ENCODE measurements at regions not wholly inside any gene's neighbourhood (a gene's known extent, or its start where the extent isn't known, plus 50 kb on each side); places are given as distances from the start of the nearest gene placed in this dataset.

GRCh38 chr13:70835371-70835770 lies 727.1 kb upstream of the KLHL1 start:
- H3K4me3 ChIP-seq (ENCODE audit: low read length): no peak overlapping the region
- TF ChIP-seq CTCF (conservative IDR thresholded peaks at IDR 0.05; ENCODE audit: low read depth, low read length): no peak
- no peak for DNase-seq (ENCODE audit: low read depth)

- no peak for TF ChIP-seq CTCF (conservative IDR thresholded peaks at IDR 0.05; ENCODE audit: low read depth, low read length)
- DNase-seq (ENCODE audit: low read depth): no peak
- no peak overlapping the region for H3K4me3 ChIP-seq (ENCODE audit: low read length)
Measured at GRCh38 chr13:70829748-70830147, 721.5 kb upstream of the KLHL1 start.

- H3K4me3 ChIP-seq (ENCODE audit: low read length): no peak overlapping the region
- TF ChIP-seq CTCF (conservative IDR thresholded peaks at IDR 0.05; ENCODE audit: low read depth, low read length): no peak
- no peak for DNase-seq (ENCODE audit: low read depth)
Measured at GRCh38 chr13:70817576-70817975, 709.3 kb upstream of the KLHL1 start.

GRCh38 chr13:70816853-70817252 lies 708.6 kb upstream of the KLHL1 start:
- no peak for TF ChIP-seq CTCF (conservative IDR thresholded peaks at IDR 0.05; ENCODE audit: low read depth, low read length)
- no peak for DNase-seq (ENCODE audit: low read depth)
- H3K4me3 ChIP-seq (ENCODE audit: low read length): no peak overlapping the region

GRCh38 chr13:70814684-70815083 lies 706.4 kb upstream of the KLHL1 start:
- TF ChIP-seq CTCF (conservative IDR thresholded peaks at IDR 0.05; ENCODE audit: low read depth, low read length): no peak
- no peak overlapping the region for H3K4me3 ChIP-seq (ENCODE audit: low read length)
- DNase-seq (ENCODE audit: low read depth): no peak

- peak; percentile 97 for DNase-seq (ENCODE audit: low read depth)
- no peak overlapping the region for H3K4me3 ChIP-seq (ENCODE audit: low read length)
- no peak for TF ChIP-seq CTCF (conservative IDR thresholded peaks at IDR 0.05; ENCODE audit: low read depth, low read length)
Measured at GRCh38 chr13:70812481-70812880, 704.2 kb upstream of the KLHL1 start.

- DNase-seq (ENCODE audit: low read depth): no peak
- TF ChIP-seq CTCF (conservative IDR thresholded peaks at IDR 0.05; ENCODE audit: low read depth, low read length): no peak
- H3K4me3 ChIP-seq (ENCODE audit: low read length): no peak overlapping the region
Measured at GRCh38 chr13:70809588-70809987, 701.3 kb upstream of the KLHL1 start.

Data from retinal pigment epithelial cell (primary cell).